MM.1S (cell line): ENCODE measurements at regions not wholly inside any gene's neighbourhood (a gene's known extent, or its start where the extent isn't known, plus 50 kb on each side); places are given as distances from the start of the nearest gene placed in this dataset.

Experiments used
- DNase-seq: peaks from one replicate; pipeline ENCODE4 v3.0.0-alpha.2; 2015
- H2AFZ ChIP-seq: fragments of 300-600 bp; sonication (generic); 2 replicates; pipeline ENCODE4 v1.6.0; 2016; ENCODE audit warnings: antibody characterized with exemption, low read length
- H3F3A ChIP-seq: fragments of 300-600 bp; sonication (generic); 2 replicates; pipeline ENCODE4 v1.6.1; 2016; ENCODE audit warnings: mild to moderate bottlenecking, antibody characterized with exemption, low read length, moderate library complexity, mixed read lengths; ENCODE audit not compliant: insufficient read depth
- H3K27ac ChIP-seq: fragments of 300-600 bp; sonication (generic); 2 replicates; pipeline ENCODE4 v1.5.1; 2016; ENCODE audit warnings: mild to moderate bottlenecking, low read length
- H3K27me3 ChIP-seq: fragments of 300-600 bp; sonication (generic); replicated peaks from 2 replicates; pipeline ENCODE4 v1.6.0; 2016; ENCODE audit warnings: low read length; ENCODE audit not compliant: insufficient read depth
- H3K36me3 ChIP-seq: fragments of 300-600 bp; sonication (generic); replicated peaks from 2 replicates; pipeline ENCODE4 v1.6.1; 2016; ENCODE audit warnings: mild to moderate bottlenecking, low read length, mixed read lengths; ENCODE audit not compliant: insufficient read depth
- H3K4me1 ChIP-seq: fragments of 300-600 bp; sonication (generic); 2 replicates; pipeline ENCODE4 v1.6.1; 2016; ENCODE audit warnings: low read length, mixed read lengths
- H3K4me2 ChIP-seq: fragments of 300-600 bp; sonication (generic); 2 replicates; pipeline ENCODE4 v1.6.0; 2016; ENCODE audit warnings: low read depth, low read length
- H3K4me3 ChIP-seq: fragments of 300-600 bp; sonication (generic); 2 replicates; pipeline ENCODE4 v1.5.1; 2016; ENCODE audit warnings: low read length, mixed read lengths
- H3K79me2 ChIP-seq: fragments of 300-600 bp; sonication (generic); 2 replicates; pipeline ENCODE4 v1.6.1; 2016; ENCODE audit warnings: mixed run types, low read length, mixed read lengths
- H3K9ac ChIP-seq: fragments of 300-600 bp; sonication (generic); 2 replicates; pipeline ENCODE4 v1.6.1; 2016; ENCODE audit warnings: low read length, mixed read lengths
- H3K9me2 ChIP-seq: fragments of 300-600 bp; sonication (generic); replicated peaks from 2 replicates; pipeline ENCODE4 v1.6.1; 2016; ENCODE audit warnings: mild to moderate bottlenecking, low read length, mixed read lengths; ENCODE audit not compliant: insufficient read depth
- H3K9me3 ChIP-seq: fragments of 300-600 bp; sonication (generic); replicated peaks from 2 replicates; pipeline ENCODE4 v1.6.1; 2016; ENCODE audit warnings: mild to moderate bottlenecking, low read length, mixed read lengths; ENCODE audit not compliant: insufficient read depth
- H4K20me1 ChIP-seq: fragments of 300-600 bp; sonication (generic); 2 replicates; pipeline ENCODE4 v1.6.1; 2016; ENCODE audit warnings: mild to moderate bottlenecking, low read length, moderate library complexity, mixed read lengths; ENCODE audit not compliant: insufficient read depth
- EZH2 ChIP-seq: fragments of 300-600 bp; sonication (generic); optimal IDR thresholded peaks from 2 replicates; pipeline ENCODE3; 2017; ENCODE audit warnings: low read depth, mild to moderate bottlenecking, antibody characterized with exemption, low read length, mixed read lengths
- EZH2phosphoT487 ChIP-seq: fragments of 300-600 bp; sonication (generic); IDR thresholded peaks from 2 replicates; pipeline ENCODE4 v1.6.1; 2018; ENCODE audit warnings: antibody characterized with exemption, low read length
- TF ChIP-seq, protein P1 (sequence below): fragments of 300-600 bp; sonication (generic); IDR thresholded peaks from 2 replicates; pipeline ENCODE4 v1.5.1; 2016; ENCODE audit warnings: antibody characterized with exemption, low read length, mixed read lengths

DNA sequence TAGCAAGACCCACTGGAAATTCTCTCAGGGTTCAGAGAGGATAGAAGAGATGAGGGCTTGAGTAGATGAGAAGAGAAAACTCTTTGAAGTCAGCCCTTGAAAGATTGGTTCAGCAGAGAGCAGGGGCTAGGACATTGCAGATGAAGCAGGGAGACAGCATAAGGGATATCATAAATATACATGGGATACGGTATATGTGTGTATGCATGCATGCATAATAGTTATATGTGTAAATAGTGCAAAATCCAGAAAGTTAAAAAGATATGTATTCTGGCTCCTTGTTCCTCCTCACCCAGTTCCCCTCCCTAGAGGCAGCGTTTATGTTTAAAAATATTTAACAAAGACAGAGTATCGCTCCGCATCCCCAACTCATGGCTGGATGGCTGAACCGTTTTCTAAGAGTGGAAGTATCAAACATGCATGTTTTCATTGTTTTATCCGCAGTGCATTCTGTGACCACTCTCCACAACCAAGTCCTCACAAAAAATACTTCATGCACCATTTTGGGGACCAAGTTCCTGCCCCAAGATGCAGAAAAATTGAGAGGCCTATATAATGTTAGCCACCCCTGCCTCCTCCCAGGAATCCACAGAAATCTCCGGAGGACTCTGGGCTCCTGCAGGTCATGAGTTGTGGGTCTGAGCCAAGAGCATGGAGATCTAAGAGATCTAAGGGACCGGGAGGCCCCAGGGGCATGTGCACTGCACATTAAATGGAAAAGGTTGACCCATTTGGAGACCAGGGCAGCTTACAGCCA lies 119.5 kb downstream of the MTX3 start:
- no peaks in the 10 kb centered on the region for H3K27me3 ChIP-seq
- H3K79me2 ChIP-seq, result no peaks in the 10 kb centered on the region
- H4K20me1 ChIP-seq, result no peaks in the 10 kb centered on the region
- no peak for TF ChIP-seq EZH2phosphoT487
- TF ChIP-seq, protein P1, sequence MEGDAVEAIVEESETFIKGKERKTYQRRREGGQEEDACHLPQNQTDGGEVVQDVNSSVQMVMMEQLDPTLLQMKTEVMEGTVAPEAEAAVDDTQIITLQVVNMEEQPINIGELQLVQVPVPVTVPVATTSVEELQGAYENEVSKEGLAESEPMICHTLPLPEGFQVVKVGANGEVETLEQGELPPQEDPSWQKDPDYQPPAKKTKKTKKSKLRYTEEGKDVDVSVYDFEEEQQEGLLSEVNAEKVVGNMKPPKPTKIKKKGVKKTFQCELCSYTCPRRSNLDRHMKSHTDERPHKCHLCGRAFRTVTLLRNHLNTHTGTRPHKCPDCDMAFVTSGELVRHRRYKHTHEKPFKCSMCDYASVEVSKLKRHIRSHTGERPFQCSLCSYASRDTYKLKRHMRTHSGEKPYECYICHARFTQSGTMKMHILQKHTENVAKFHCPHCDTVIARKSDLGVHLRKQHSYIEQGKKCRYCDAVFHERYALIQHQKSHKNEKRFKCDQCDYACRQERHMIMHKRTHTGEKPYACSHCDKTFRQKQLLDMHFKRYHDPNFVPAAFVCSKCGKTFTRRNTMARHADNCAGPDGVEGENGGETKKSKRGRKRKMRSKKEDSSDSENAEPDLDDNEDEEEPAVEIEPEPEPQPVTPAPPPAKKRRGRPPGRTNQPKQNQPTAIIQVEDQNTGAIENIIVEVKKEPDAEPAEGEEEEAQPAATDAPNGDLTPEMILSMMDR, result no peak
- TF ChIP-seq EZH2, result no peak
- no peaks in the 10 kb centered on the region for H3K9me3 ChIP-seq
- no peaks in the 10 kb centered on the region for H3K4me1 ChIP-seq
- no peaks in the 10 kb centered on the region for H3K9me2 ChIP-seq
- no peak overlapping the region for H3K4me3 ChIP-seq
- H3K9ac ChIP-seq, result no peak overlapping the region
- H3F3A ChIP-seq, result no peaks in the 10 kb centered on the region
- no peak overlapping the region for H3K4me2 ChIP-seq
- no peak for DNase-seq
- H3K27ac ChIP-seq, result no peak overlapping the region
- no peaks in the 10 kb centered on the region for H3K36me3 ChIP-seq
- no peak overlapping the region for H2AFZ ChIP-seq

DNA sequence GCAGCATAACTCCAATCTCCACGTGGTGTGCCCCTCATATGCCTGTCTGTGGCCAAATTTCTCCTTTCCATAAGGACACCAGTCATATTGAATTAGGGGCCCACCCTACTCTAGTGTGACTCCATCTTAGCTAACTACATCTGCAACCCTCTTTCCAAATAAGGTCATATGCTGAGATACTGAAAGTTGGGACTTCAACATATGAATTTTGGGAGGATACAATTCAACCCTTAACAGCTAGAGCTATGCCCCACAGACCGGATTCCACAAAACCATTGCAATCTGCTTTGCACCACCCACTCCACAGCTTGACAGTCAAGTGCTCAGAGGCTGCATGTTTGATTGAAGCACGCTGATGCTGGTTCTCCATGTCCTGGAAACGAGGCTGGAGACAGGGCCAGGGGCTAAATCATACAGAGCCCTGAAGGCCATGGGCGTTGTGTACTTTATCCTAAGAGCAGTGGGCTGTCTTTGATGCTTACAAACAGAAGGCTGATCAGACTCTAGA lies 122.8 kb downstream of the MTX3 start:
- TF ChIP-seq, protein P1, result no peak
- no peak for TF ChIP-seq EZH2
- no peak for TF ChIP-seq EZH2phosphoT487
- H2AFZ ChIP-seq, result no peak overlapping the region
- H3K27me3 ChIP-seq, result no peaks in the 10 kb centered on the region
- no peak overlapping the region for H3K27ac ChIP-seq
- H3K4me1 ChIP-seq, result no peaks in the 10 kb centered on the region
- H3K9ac ChIP-seq, result no peak overlapping the region
- no peak for DNase-seq
- no peaks in the 10 kb centered on the region for H3K79me2 ChIP-seq
- no peak overlapping the region for H3K4me3 ChIP-seq
- no peak overlapping the region for H3K4me2 ChIP-seq
- H3F3A ChIP-seq, result no peaks in the 10 kb centered on the region
- no peaks in the 10 kb centered on the region for H3K9me2 ChIP-seq
- no peaks in the 10 kb centered on the region for H3K36me3 ChIP-seq
- H4K20me1 ChIP-seq, result no peaks in the 10 kb centered on the region
- H3K9me3 ChIP-seq, result no peaks in the 10 kb centered on the region

DNA sequence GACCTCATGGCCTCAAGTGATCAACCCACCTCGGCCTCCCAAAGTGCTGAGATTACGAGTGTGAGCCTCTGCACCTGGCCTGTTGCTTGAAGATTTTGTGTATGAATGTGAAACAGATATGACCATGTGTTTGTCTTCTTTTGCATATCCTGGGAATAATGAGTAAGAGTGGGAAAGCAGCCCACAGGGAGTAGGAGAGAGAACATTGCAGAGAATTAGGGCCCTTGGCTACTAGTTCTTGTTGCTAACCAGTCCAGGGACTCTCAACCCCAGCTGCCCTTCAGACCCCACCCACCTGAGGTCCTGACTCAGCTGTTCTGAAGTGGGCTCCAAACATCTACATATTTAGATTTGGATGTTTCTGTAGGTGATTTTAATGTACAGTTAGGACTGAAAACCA lies 125.5 kb downstream of the MTX3 start:
- DNase-seq, result no peak
- H4K20me1 ChIP-seq, result no peaks in the 10 kb centered on the region

More for the DNA sequence above, 125.5 kb downstream of the MTX3 start:
- Histone ChIP-seq H3K27me3 (no peaks in the 10 kb centered on the region), H3K9me2 (no peaks in the 10 kb centered on the region), H3K9me3 (no peaks in the 10 kb centered on the region), H2AFZ (no peak overlapping the region), H3K4me3 (no peak overlapping the region), H3K4me2 (no peak overlapping the region), H3K27ac (no peak overlapping the region), H3K4me1 (no peaks in the 10 kb centered on the region), H3F3A (no peaks in the 10 kb centered on the region), H3K9ac (no peak overlapping the region), H3K79me2 (no peaks in the 10 kb centered on the region), H3K36me3 (no peaks in the 10 kb centered on the region)
- TF ChIP-seq EZH2 (no peak), EZH2phosphoT487 (no peak)
- TF ChIP-seq, protein P1, result no peak
